ENCODE measurements at regions not wholly inside any gene's neighbourhood (a gene's known extent, or its start where the extent isn't known, plus 50 kb on each side); places are given as distances from the start of the nearest gene placed in this dataset.
A peak's percentile ranks its signal among the peaks of the same experiment; 100 is the strongest.

- TF ChIP-seq CTCF (conservative IDR thresholded peaks at IDR 0.05; ENCODE audit: low read depth, low read length), result no peak
These were observed 77.7 kb downstream of the CRYGS start for GRCh38 chr3:186466391-186466974.

DNA sequence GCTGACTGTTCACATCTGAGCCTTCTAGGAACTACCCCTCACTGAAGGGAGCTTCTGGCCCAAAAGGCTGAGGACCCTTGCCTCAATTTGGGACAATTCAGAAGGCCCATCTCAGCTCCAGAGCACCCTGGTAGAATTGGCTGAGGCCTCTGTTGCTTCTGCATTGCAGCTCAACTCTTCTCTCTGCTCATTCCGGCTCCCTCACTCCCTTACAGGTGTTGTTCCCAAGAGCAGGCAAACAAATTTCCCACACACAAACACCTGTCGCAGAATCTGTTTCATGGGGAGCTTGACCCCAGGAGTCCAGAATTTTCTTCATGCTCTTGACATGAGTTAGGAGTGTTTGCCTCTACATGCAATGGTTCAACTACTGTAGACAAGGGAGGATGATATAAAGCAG, 78.7 kb downstream of the CRYGS start:
- no peak for TF ChIP-seq CTCF (conservative IDR thresholded peaks at IDR 0.05; ENCODE audit: low read depth, low read length)
- DNase-seq (ENCODE audit: low read depth), result no peak
- no peak overlapping the region for H3K4me3 ChIP-seq (ENCODE audit: low read depth, low read length)

More at GRCh38 chr3:186466391-186466974, 77.7 kb downstream of the CRYGS start:
- no peak for DNase-seq (ENCODE audit: low read depth)
- H3K4me3 ChIP-seq (ENCODE audit: low read depth, low read length), result no peak overlapping the region

- no peak overlapping the region for H3K4me3 ChIP-seq (ENCODE audit: low read depth, low read length)
- TF ChIP-seq CTCF (conservative IDR thresholded peaks at IDR 0.05; ENCODE audit: low read depth, low read length), result no peak
- DNase-seq (ENCODE audit: low read depth), result no peak
These were observed 79.6 kb downstream of the CRYGS start for GRCh38 chr3:186464424-186465093.

- no peak overlapping the region for H3K4me3 ChIP-seq (ENCODE audit: low read depth, low read length)
- no peak for TF ChIP-seq CTCF (conservative IDR thresholded peaks at IDR 0.05; ENCODE audit: low read depth, low read length)
- DNase-seq (ENCODE audit: low read depth), result peak; percentile 75
These were observed 83.0 kb downstream of the CRYGS start for GRCh38 chr3:186461141-186461540.

DNA sequence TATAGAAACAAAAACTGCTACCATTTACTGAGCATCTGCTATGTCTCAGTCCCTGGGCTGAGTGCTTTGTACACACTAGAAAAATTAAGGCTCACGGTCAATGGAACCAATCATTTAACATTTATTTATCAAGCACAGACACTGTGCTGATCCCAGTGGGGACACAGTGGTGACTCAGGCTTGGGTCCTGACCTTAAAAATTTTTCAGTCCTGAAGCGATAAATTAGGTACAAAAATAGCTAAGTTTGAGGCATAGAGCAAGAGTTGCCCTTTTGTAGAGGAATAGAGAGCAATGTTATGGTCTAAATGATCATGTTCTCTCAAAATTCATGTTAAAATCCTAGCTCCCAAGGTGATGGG, 85.1 kb downstream of the CRYGS start:
- no peak overlapping the region for H3K4me3 ChIP-seq (ENCODE audit: low read depth, low read length)
- DNase-seq (ENCODE audit: low read depth), result no peak
- TF ChIP-seq CTCF (conservative IDR thresholded peaks at IDR 0.05; ENCODE audit: low read depth, low read length), result no peak

- DNase-seq (ENCODE audit: low read depth), result no peak
- no peak overlapping the region for H3K4me3 ChIP-seq (ENCODE audit: low read depth, low read length)
- TF ChIP-seq CTCF (conservative IDR thresholded peaks at IDR 0.05; ENCODE audit: low read depth, low read length), result no peak
These were observed 85.7 kb downstream of the CRYGS start for GRCh38 chr3:186458306-186459107.

Data from choroid plexus epithelial cell (primary cell).